ENCODE measurements at regions not wholly inside any gene's neighbourhood (a gene's known extent, or its start where the extent isn't known, plus 50 kb on each side); places are given as distances from the start of the nearest gene placed in this dataset.

GRCh38 chr16:73615071-73615940 is 567.4 kb upstream of the ZFHX3 start:
- Histone ChIP-seq H3K27ac (ENCODE audit: control insufficient read depth, insufficient read depth, low read length) (no peak overlapping the region), H3K79me2 (ENCODE audit: control insufficient read depth, insufficient read depth, low read length) (no peaks in the 10 kb centered on the region), H3K27me3 (ENCODE audit: control insufficient read depth, extremely low read depth, insufficient read depth, low read length) (no peaks in the 10 kb centered on the region), H3K4me3 (ENCODE audit: control insufficient read depth in 2 of 3, extremely low read depth in 1 of 3, insufficient read depth in 2 of 3, low read depth in 1 of 3, low read length in 3 of 3) (no peak overlapping the region), H3K9me3 (ENCODE audit: control insufficient read depth, low read depth, low read length) (no peaks in the 10 kb centered on the region), H3K36me3 (ENCODE audit: control insufficient read depth in 2 of 2, extremely low read depth in 1 of 2, insufficient read depth in 2 of 2, low read length in 2 of 2) (no peaks in the 10 kb centered on the region), H2AFZ (ENCODE audit: control insufficient read depth, low read length) (no peak overlapping the region), H4K20me1 (ENCODE audit: control insufficient read depth, extremely low read depth, insufficient read depth, low read length) (no peaks in the 10 kb centered on the region), H3K9me1 (ENCODE audit: control insufficient read depth, extremely low read depth, insufficient read depth, low read length) (no peaks in the 10 kb centered on the region), H3K9ac (ENCODE audit: control insufficient read depth, extremely low read depth, insufficient read depth, low read length) (no peak overlapping the region), H3K4me1 (ENCODE audit: control insufficient read depth, extremely low read depth, insufficient read depth, low read length) (no peaks in the 10 kb centered on the region), H3K4me2 (ENCODE audit: control insufficient read depth, extremely low read depth, insufficient read depth, low read depth, low read length) (no peak overlapping the region)
- FAIRE-seq = no peak
- TF ChIP-seq CTCF (optimal IDR thresholded peaks at IDR 0.05 in 1 of 3, IDR thresholded peaks at IDR 0.05 in 1 of 3, conservative IDR thresholded peaks at IDR 0.05 in 1 of 3; ENCODE audit: extremely low read depth in 1 of 3, insufficient read depth in 2 of 3, low read length in 3 of 3) (no peak), EZH2 (IDR thresholded peaks at IDR 0.05; ENCODE audit: low read length) (no peak)
- dilution Hi-C loops (cut with MboI; ENCODE audit: extremely low pct_ligation_motif_present, low sequenced_read_pairs) = no loop called here
- no peak for DNase-seq (ENCODE audit: low read depth, low spot score)

GRCh38 chr16:73614131-73614530 is 566.2 kb upstream of the ZFHX3 start:
- DNase-seq (ENCODE audit: low read depth, low spot score) (no peak), FAIRE-seq (no peak)
- Histone ChIP-seq H3K9ac (ENCODE audit: control insufficient read depth, extremely low read depth, insufficient read depth, low read length) (no peak overlapping the region), H3K4me2 (ENCODE audit: control insufficient read depth, extremely low read depth, insufficient read depth, low read depth, low read length) (no peak overlapping the region), H4K20me1 (ENCODE audit: control insufficient read depth, extremely low read depth, insufficient read depth, low read length) (no peaks in the 10 kb centered on the region), H3K4me3 (ENCODE audit: control insufficient read depth in 2 of 3, extremely low read depth in 1 of 3, insufficient read depth in 2 of 3, low read depth in 1 of 3, low read length in 3 of 3) (no peak overlapping the region), H3K9me1 (ENCODE audit: control insufficient read depth, extremely low read depth, insufficient read depth, low read length) (no peaks in the 10 kb centered on the region), H2AFZ (ENCODE audit: control insufficient read depth, low read length) (no peak overlapping the region), H3K79me2 (ENCODE audit: control insufficient read depth, insufficient read depth, low read length) (no peaks in the 10 kb centered on the region), H3K27me3 (ENCODE audit: control insufficient read depth, extremely low read depth, insufficient read depth, low read length) (no peaks in the 10 kb centered on the region), H3K9me3 (ENCODE audit: control insufficient read depth, low read depth, low read length) (no peaks in the 10 kb centered on the region), H3K4me1 (ENCODE audit: control insufficient read depth, extremely low read depth, insufficient read depth, low read length) (no peaks in the 10 kb centered on the region), H3K36me3 (ENCODE audit: control insufficient read depth in 2 of 2, extremely low read depth in 1 of 2, insufficient read depth in 2 of 2, low read length in 2 of 2) (no peaks in the 10 kb centered on the region), H3K27ac (ENCODE audit: control insufficient read depth, insufficient read depth, low read length) (no peak overlapping the region)
- dilution Hi-C loops (cut with MboI; ENCODE audit: extremely low pct_ligation_motif_present, low sequenced_read_pairs) = no loop called here
- no peak for TF ChIP-seq EZH2 (IDR thresholded peaks at IDR 0.05; ENCODE audit: low read length)
- no peak for TF ChIP-seq CTCF (optimal IDR thresholded peaks at IDR 0.05 in 1 of 3, IDR thresholded peaks at IDR 0.05 in 1 of 3, conservative IDR thresholded peaks at IDR 0.05 in 1 of 3; ENCODE audit: extremely low read depth in 1 of 3, insufficient read depth in 2 of 3, low read length in 3 of 3)

All from keratinocyte (primary cell).